Transverse colon (tissue), 4 donors: ENCODE measurements at regions not wholly inside any gene's neighbourhood (a gene's known extent, or its start where the extent isn't known, plus 50 kb on each side); places are given as distances from the start of the nearest gene placed in this dataset.

Source experiments
- DNase-seq: peaks from one replicate; pipeline ENCODE4 v3.0.0-alpha.2; 2019
- H3K27ac ChIP-seq, 4 donors: fragments of 200-600 bp; sonication (generic); 2 replicates each; pipeline ENCODE4 v1.5.1; 2016 to 2018; ENCODE audit warnings: inconsistent platforms in 4 of 4
- H3K27me3 ChIP-seq: fragments of 200-600 bp; sonication (generic); 2 replicates; pipeline ENCODE4 v1.5.1; 2017; ENCODE audit warnings: inconsistent platforms
- H3K36me3 ChIP-seq, 4 donors: fragments of 200-600 bp; sonication (generic); 2 replicates each; pipeline ENCODE4 v1.5.1; 2017 to 2019; ENCODE audit warnings: inconsistent platforms in 4 of 4
- H3K4me1 ChIP-seq, 4 donors: fragments of 200-600 bp; sonication (generic); 2 replicates each; pipeline ENCODE4 v1.5.1; 2017 to 2020; ENCODE audit warnings: inconsistent platforms in 4 of 4
- H3K4me3 ChIP-seq, 4 donors: fragments of 200-600 bp; sonication (generic); 1 replicate in 1 of 4; 2 replicates in 3 of 4; pipeline versions ENCODE4 v1.5.1 to v1.6.1; 2017 to 2019; ENCODE audit warnings: inconsistent platforms in 4 of 4
- H3K9me3 ChIP-seq, 2 donors: fragments of 200-600 bp; sonication (generic); 2 replicates each; pipeline ENCODE4 v1.5.1; 2017 to 2019; ENCODE audit warnings: inconsistent platforms in 2 of 2
- EP300 ChIP-seq: sonication (generic); formaldehyde crosslinking; IDR thresholded peaks from one replicate; pipeline ENCODE4 v1.6.1; 2017; ENCODE audit warnings: antibody characterized with exemption, low read depth
- POLR2A ChIP-seq: fragments of 450-650 bp; IDR thresholded peaks from one replicate; pipeline ENCODE4 v1.6.1; 2016; ENCODE audit warnings: antibody characterized with exemption, mild to moderate bottlenecking, moderate library complexity
- POLR2AphosphoS5 ChIP-seq, 3 donors: sonication (generic); formaldehyde crosslinking; IDR thresholded peaks; one replicate each; pipeline ENCODE4 v1.6.1; 2016; ENCODE audit warnings: antibody characterized with exemption in 3 of 3
- WGBS, 2 donors: methylation state at CpG; one replicate each; pipeline ENCODE4 v1.1.5; 2018; ENCODE audit warnings: low coverage in 1 of 2; 5-methylcytosine and 5-hydroxymethylcytosine counted together
- in situ Hi-C, 4 donors: fragments of 200-750 bp; cut with MboI; loops; one replicate each; pipeline versions ENCODE4 v1.15.0 to v1.15.1; 2017; ENCODE audit warnings: low sequenced_read_pairs in 3 of 4, low pct_ligation_motif_present in 1 of 4, low pct_unique_long_range_greater_than_20kb in 1 of 4
- intact Hi-C: fragments of 100-400 bp; cut with DNase I; formaldehyde crosslinking; loops from one replicate; pipeline ENCODE4 v1.15.1; 2023; ENCODE audit warnings: low total_unique reads
- TF ChIP-seq, protein P1 (sequence below), 5 experiments: fragments of 200-600 bp in 3 of 5; fragments of 450-650 bp in 2 of 5; sonication (generic) in 3 of 5; IDR thresholded peaks; 1 replicate in 2 of 5; 2 replicates in 3 of 5; pipeline ENCODE4 v1.5.1; 2016 to 2017; ENCODE audit warnings: antibody characterized with exemption in 5 of 5, inconsistent platforms in 3 of 5, mild to moderate bottlenecking in 2 of 5, moderate library complexity in 1 of 5

DNA sequence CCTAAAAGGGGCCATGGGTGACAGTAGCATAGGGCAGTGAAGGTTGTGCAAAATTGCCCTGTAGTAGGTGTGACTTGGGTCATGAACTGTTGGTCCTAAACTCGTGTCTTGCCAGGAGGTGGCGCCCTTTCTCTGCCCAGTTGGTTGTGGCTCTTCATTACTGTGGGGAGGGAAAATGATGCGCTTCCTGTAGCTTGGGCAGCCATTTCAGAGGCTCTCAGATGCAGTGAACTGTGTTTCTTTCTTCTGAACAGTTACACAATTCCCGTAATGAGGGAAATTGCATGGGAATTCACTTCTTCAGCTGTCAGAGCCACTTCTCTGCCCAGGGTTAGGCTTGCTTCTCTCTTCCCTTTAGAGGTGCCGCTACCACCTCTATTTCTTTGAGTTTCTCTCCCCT, 148.1 kb upstream of the NRXN3 start:
- Histone ChIP-seq H3K27me3 (no peaks in the 10 kb centered on the region), H3K36me3 (no peaks in the 10 kb centered on the region), H3K4me3 (no peak overlapping the region), H3K27ac (no peak overlapping the region), H3K9me3 (no peaks in the 10 kb centered on the region), H3K4me1 (no peaks in the 10 kb centered on the region)
- in situ Hi-C loops (no loop called here), intact Hi-C loops (no loop called here)
- peak; percentile 47 for DNase-seq
- WGBS, 2 donors: 28 to 48% methylated on average over 3 to 5 of the region's 5 CpGs
- TF ChIP-seq, protein P1, sequence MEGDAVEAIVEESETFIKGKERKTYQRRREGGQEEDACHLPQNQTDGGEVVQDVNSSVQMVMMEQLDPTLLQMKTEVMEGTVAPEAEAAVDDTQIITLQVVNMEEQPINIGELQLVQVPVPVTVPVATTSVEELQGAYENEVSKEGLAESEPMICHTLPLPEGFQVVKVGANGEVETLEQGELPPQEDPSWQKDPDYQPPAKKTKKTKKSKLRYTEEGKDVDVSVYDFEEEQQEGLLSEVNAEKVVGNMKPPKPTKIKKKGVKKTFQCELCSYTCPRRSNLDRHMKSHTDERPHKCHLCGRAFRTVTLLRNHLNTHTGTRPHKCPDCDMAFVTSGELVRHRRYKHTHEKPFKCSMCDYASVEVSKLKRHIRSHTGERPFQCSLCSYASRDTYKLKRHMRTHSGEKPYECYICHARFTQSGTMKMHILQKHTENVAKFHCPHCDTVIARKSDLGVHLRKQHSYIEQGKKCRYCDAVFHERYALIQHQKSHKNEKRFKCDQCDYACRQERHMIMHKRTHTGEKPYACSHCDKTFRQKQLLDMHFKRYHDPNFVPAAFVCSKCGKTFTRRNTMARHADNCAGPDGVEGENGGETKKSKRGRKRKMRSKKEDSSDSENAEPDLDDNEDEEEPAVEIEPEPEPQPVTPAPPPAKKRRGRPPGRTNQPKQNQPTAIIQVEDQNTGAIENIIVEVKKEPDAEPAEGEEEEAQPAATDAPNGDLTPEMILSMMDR (IDR thresholded peaks at IDR 0.05): peak; percentile 25 to 51 (median 42)
- no peak for TF ChIP-seq POLR2AphosphoS5 (IDR thresholded peaks at IDR 0.05)

DNA sequence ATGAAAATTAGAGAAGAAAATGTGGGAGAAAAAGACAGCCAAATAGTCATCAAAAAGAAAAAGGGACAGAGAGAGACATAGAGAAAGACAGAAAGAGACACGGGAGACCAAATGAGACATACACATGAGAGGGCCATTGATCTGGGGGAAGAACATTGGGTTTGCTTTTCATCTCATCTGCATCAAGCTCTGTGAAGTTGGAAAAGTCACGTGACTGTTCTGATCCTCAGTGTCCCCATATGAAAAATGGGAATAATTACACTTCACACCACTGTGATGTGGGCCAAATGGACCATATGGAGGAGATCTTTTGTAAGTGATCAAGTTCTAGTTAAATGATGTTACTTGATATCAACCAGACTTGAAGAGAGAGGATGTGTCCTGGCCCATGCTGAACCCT, 147.1 kb upstream of the NRXN3 start:
- Histone ChIP-seq H3K4me1 (no peaks in the 10 kb centered on the region), H3K36me3 (no peaks in the 10 kb centered on the region), H3K9me3 (no peaks in the 10 kb centered on the region), H3K4me3 (no peak overlapping the region), H3K27me3 (no peaks in the 10 kb centered on the region), H3K27ac (no peak overlapping the region)
- TF ChIP-seq POLR2A: no peak
- TF ChIP-seq EP300: no peak
- no peak for TF ChIP-seq POLR2AphosphoS5 (IDR thresholded peaks at IDR 0.05)
- TF ChIP-seq, protein P1 (IDR thresholded peaks at IDR 0.05): no peak
- in situ Hi-C loops: no loop called here
- no peak for DNase-seq
- intact Hi-C loops: no loop called here
- 81 to 95% methylated on average over 2 of the region's 2 CpGs for WGBS, 2 donors

DNA sequence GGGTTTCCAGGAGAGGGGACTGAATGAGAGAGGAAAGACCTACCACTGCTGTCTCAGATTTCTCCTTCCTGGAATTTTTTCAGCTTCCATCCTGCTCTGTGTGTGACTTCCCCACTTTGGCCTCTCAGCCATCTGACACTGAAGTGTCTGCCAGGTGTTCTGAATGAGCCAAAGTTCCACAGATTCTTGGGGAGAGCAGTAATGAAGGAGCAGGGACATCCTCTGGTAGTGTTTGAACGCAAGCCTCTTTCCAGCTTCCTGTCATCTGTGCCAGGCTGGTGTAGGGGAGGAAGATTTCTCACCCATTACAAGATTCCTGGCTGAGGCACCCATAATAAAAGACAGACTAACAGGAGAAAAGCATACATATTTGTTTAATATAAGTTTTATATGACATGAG, 141.7 kb upstream of the NRXN3 start:
- Histone ChIP-seq H3K36me3 (no peaks in the 10 kb centered on the region), H3K9me3 (no peaks in the 10 kb centered on the region), H3K27me3 (peaks cover 12% of the 10 kb centered on the region), H3K4me3 (no peak overlapping the region), H3K4me1 (no peaks in the 10 kb centered on the region), H3K27ac (no peak overlapping the region)
- intact Hi-C loops: no loop called here
- in situ Hi-C loops: no loop called here
- DNase-seq: no peak
- 62 to 75% methylated on average over 1 of the region's 1 CpG for WGBS, 2 donors
- no peak for TF ChIP-seq POLR2A
- TF ChIP-seq, protein P1 (IDR thresholded peaks at IDR 0.05): no peak
- TF ChIP-seq EP300: no peak
- no peak for TF ChIP-seq POLR2AphosphoS5 (IDR thresholded peaks at IDR 0.05)

DNA sequence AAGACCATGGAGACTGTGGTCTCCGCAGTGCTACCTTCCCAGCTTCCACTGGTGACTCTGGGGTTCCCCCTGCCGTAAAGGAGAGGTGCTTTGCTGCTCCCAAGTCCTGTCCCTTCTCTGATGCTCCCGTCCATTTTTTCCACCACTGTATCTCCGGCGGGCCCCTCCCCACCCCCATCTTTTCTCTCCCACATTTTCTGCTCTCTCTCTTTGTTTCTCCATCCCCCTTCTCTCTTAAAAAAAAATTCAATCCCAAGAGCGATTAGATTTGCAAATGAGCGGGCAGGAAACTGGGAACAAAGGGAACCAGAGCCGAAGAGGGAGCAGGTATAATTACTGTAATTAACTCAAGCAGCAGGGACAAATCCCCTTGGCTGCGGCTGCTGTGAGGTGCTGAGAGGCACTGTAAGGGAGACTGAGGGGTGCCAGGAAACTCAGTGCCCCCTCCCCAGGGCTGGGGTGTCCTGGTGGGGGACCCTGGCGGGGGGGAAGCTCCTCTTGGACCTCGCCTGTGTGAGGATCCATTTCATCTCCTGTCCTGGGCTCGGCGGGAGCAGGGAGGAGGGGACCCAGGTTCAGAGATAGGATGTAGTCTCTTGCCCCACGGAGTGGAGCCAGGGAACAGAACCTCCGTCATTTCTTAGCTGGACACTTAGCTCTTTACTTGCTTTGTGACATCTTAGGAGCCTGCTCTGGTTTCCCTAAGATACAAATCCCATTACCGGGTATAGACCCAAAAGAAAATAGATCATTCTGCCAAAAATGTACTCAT, 140.4 kb upstream of the NRXN3 start:
- Histone ChIP-seq H3K27me3 (peaks cover 12% of the 10 kb centered on the region), H3K36me3 (no peaks in the 10 kb centered on the region), H3K4me1 (no peaks in the 10 kb centered on the region), H3K4me3 (no peak overlapping the region), H3K27ac (no peak overlapping the region), H3K9me3 (no peaks in the 10 kb centered on the region)
- in situ Hi-C loops: no loop called here
- TF ChIP-seq, protein P1 (IDR thresholded peaks at IDR 0.05): no peak
- TF ChIP-seq EP300 (no peak), POLR2AphosphoS5 (IDR thresholded peaks at IDR 0.05) (no peak)
- intact Hi-C loops: no loop called here
- WGBS, 2 donors: 27 to 45% methylated on average over 14 to 16 of the region's 16 CpGs
- DNase-seq: no peak
